ENCODE measurements at regions not wholly inside any gene's neighbourhood (a gene's known extent, or its start where the extent isn't known, plus 50 kb on each side); places are given as distances from the start of the nearest gene placed in this dataset.
"Not testable (repeated sequence)": the region's sequence is repeated elsewhere in the genome, so short reads cannot be mapped to it uniquely, and the experiment has no call there.

DNA sequence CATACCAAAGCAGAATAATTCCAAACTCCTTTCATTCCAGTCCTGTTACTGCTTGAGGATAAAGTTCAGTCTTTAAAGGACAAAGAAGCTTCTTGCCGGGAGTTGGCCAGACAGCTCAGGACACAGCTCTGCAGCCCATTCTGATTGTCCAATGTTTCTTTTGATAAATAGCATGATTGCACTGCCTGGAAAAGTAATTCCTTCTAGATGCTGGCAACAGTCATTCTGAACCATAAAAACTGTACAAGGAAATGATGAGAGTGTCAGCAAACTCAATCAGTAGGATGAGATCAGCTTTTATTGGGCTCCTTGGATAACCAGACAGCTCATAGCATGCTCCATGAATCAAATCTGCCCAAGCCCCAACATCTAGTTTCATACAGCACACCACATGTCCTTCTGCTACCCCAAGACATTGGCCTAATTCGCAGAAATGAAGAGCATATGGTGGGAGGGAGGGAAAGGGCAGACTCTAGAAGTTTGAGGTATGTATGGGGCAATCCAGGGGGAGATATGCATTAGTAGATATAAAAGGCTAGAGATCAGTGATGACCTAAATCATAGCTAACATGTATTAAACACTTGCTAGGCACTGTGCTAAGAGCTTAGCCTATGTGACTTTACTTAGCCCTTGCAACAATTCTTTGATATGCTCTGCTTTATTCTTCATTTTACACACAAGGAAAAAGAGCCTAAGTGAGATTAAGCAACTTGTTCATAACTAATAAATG lies 219.9 kb upstream of the NREP start:
- DNase-seq, result peak in 2 of 3 donors; percentile 39 to 71

DNA sequence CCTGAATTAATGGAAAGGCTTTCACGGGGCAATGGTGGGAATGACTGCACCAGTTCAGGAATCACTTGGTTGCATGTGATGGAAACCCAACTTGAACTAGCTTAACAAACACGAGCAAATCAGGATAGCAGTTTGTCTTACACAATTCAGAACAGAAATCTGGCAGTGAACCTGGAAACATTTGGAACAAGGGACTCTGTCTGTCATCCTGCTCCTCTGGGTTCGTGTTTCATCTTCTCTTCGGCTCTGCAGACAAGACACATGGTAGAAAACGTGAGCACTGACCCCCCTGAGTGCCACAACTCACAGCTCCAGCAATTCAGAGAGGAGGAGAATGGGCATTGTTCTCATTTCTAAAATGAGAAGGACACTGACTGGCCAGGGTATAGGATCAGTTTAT lies 218.1 kb upstream of the NREP start:
- peak; percentile 61 to 82 (median 63) for DNase-seq

DNA sequence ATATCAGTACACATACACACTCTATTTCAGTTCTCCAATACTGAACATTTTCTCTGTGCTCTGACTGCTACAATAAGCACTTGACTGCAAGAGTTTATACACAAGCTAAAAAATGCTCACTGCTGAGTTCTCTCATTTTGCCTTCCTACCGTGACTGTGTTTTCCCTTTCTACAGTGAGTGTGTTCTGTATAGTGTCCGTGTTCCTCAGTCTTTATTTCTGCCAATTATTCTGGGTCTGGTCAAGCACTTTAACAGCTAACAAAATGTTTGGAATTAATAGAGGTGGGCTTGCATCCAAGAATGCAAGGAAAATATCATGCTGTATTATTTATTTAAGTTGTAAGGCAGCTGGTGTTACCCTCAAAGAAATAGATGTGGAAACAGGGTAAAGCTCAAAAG lies 217.0 kb upstream of the NREP start:
- peak in 2 of 3 donors; percentile 51 to 84 for DNase-seq

DNA sequence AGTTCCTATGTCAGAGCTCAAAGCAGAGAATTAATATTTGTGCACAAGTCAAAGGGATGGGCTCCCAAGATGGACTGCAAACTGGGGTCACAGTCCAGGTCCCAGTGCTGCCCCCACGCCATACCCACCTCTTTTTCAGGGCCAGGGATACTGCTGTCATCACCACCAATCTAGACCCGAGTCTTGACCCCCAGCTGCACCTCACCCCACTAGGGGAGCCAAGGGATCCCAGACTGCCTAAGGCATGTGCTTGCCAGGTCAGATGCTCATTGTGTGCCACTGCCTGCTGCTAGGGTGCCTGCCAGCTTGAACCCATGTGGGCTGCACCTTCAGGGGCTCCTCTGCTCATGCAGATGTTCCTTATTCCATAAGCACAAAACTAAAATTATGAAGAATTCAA lies 215.6 kb upstream of the NREP start:
- no peak for DNase-seq

DNA sequence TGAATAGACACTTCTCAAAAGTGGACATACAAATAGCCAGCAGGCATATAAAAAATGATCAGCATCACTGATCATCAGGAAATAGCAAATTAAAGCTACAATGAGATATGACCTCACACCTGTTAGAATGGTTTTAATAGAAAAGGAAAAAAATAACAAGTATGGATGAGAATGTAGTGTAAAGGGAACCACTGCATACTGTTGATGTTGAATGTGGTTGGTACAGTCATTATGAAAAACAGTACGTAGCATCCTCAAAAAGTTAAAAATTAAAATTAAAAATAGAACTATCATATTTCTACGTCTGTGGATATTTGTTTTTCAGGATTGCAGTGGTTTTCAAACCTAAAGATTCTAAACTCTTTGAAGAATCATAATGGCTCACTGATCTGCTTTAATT lies 215.1 kb upstream of the NREP start:
- no peak for DNase-seq

DNA sequence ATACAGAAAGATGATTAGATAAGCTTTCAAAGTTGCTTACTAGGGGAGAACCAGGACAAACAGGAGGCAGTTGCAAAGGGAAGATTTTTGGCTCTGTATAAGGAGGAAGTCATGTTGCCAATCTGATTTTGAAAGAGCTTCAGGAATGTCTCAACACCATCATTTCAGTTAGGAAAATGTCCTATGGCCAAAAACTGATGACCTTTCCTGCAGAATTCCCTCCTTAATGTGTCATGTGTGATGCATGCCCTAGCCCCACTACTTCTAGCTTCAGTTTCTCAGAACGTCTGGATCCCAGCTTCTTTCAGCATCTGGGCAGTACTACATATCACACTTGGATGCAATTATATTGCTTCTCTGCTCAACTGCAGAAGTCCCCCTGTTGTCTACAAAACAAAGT lies 211.5 kb upstream of the NREP start:
- peak in 2 of 3 donors; percentile 58 to 83 for DNase-seq

DNA sequence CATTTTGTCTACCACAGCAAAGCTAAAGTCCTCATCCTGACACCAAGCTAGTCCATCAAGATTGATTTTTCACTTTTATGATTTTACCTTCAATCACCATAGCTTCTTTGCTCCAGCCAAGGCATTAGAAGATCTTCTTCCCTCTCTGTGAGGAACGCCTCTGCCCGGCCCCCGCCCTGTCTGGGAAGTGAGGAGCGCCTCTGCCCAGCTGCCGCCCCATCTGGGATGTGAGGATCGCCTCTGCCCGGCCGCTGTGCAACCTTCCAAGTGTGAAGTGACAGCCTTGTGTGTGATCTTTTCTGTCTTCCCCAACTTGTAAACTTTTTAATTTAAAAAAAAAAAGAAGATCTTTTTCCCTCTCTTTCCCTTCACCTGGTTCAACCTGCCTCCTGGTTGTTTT lies 210.5 kb upstream of the NREP start:
- DNase-seq, result no peak

DNA sequence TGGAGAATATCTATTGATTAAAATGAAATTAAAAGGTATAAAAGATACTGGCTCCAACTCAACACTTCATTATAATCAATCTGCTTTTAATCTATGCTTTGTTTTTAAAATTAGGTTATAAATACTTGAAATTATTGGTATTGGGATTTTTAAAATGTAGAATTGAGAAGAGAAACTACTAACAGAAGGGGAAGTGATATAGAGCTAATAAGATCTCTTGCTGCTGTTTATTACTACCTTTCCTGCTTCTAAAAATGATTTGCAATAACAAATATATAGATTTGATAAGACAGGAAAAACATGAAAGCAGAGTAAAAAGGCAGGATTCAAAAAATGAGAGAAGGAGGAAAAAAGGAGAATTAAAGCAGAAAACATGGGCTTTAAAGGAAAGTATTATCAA lies 209.3 kb upstream of the NREP start:
- DNase-seq, result no peak

DNA sequence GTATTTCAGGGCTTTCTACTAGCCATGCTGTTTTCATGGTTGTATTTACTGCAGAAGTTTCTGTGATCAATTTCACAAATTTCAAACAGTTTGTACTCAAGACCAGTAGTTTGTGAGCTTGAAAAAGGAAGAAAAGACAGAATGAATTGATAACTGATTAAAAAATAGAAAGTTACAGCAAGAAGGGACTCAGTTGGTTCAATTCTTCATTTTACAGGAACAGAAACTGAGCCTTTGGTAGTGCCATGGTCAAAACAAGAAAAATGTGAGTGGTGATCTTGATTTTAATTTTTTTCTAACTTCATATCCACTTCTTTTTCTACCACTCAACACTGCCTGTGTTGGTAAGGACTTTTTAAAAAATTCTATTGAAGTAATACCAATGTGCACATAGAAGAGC lies 206.6 kb upstream of the NREP start:
- no peak for DNase-seq

DNA sequence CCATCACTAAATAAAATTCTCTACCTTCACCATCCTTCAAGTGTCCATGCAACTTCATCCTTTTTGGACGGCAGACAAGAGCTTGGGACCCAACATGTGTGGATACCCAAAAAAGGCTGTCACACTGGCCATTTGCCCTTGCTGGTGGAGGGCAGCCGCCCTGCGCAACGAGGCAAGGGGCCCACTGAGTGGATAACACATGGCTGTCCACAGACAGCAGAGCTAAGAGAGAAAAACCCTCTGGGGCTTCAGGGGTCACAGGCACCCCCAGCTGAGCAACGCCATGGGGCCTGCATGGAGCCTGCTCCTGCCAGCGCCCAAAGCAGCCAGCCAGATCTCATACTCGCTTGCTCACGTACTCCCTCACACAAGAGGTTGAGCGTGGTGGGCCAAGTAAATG lies 205.9 kb upstream of the NREP start:
- no peak for DNase-seq

DNA sequence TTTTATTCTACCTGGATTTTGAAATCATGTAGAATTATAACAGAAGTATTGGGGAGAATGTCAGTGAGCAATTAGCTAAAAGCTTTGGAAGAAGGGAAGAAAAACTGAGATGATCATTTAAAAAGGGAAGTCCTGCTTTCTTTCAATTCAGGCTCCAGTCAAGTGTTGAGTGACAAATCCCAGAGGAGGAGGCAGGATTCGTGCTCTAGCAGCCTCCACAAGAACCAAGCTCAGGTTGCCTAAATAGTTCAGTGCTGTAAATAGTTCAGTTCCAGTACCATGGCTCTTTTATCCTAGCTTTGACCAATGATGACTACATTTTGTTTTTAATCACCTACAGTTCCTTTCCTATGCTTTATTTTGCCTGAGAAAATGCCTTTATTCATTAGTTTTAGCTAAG lies 204.9 kb upstream of the NREP start:
- no peak for DNase-seq

DNA sequence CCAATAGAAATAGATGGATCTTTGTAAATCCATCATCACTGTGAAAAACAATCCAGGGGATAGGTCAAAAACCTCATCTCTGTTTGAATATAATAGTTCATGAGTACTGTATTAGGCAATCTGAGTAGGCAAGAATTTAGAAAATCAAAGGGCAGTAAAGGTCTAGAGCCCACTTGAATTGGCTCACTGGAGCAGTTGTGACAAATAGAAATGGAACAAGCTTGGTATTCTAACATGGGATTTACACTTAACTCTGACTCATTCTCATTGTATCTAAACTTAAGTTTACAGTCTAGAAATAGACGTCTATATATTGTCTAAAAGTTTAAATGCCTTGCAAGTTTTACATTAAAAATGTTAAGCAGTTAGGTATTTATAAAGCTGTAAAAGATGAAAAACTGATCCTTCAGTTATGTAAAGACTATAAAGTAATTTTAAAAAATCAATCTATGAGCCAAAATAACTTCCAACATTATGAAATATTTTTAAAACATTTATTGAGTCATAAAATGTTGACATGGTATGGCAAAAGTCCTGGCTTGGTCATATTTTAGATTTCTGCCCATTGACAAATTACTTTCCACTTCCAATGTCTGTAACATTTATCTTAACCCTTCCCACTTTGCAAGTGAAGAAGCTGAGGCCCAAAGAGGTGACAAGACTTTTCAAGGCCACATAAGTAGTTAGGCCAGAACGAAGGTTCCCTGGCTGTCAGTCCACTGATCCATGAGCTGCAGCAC lies 203.7 kb upstream of the NREP start:
- no peak for DNase-seq

DNA sequence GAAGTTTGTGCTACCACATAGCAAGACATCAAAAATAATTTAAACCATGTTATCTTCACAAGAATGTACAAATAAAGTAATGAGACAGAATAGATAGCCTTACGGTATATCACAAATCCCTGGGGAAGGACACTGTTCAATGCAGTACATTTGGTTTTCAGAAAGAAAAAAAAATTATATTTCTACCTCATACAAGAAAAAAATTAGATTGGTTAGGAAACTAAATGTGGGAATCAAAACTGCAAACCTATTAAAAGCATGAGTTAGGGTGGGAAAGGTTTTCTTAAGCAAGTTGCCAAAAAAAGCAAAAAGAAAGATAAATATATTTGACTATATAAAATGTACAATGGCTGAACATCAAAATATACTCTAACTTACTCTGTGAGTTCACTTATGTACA lies 201.9 kb upstream of the NREP start:
- no peak for DNase-seq

DNA sequence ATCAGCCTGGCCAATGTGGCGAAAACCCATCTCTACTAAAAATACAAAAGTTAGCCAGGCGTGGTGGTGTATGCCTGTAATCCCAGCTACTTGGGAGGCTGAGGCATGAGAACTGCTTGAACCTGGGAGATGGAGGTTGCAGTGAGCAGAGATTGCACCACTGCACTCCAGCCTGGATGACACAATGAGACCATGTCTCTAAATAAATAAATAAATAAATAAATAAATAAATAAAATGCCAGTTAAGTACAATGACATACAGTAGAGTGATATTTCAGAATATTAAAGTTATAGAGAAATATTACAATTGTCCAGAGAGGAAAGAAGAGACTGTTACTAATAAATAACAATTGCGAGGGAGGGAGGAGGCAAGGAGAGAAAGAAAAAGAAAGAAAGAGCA lies 199.8 kb upstream of the NREP start:
- not testable (repeated sequence) for DNase-seq

DNA sequence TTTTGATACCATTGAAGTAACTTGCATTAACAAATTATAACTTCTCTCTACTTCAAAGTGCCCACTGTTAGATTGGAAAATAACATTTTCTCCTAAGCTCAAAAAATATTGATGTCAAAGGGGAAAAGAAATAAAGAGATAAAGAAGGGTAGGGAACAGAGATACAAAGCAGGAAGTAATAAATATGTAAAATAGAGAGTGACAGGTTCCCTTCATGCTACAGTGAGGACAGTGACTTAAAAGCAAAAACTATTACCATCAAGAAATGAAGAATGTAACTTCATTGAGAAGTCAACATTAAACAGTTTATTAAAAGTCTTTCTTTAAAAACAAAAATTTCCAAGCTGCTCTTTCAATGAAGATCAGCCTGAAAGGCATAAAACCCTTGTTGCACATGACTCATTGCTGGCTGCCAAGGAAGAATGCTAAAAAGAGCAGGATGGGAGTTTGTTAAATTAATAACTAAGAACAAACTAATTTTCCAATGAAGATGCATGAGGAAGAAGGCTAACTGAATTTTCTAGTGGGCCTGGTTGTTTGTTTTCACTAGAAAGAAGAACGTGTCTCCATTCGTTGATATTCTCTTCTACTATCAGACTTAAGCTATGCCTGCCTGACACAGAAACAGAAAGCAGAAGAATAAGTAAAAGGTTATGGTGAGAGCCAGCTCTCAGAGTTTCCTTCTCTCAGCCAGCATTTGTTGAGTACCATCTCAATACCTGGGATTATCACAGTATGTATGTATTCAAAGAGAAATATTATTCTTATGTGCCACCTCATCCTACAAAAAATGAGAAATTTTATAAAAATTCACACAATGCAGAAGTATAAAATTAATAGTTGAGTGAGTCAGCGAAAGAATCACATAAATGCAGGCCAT lies 197.8 kb upstream of the NREP start:
- DNase-seq, result no peak

DNA sequence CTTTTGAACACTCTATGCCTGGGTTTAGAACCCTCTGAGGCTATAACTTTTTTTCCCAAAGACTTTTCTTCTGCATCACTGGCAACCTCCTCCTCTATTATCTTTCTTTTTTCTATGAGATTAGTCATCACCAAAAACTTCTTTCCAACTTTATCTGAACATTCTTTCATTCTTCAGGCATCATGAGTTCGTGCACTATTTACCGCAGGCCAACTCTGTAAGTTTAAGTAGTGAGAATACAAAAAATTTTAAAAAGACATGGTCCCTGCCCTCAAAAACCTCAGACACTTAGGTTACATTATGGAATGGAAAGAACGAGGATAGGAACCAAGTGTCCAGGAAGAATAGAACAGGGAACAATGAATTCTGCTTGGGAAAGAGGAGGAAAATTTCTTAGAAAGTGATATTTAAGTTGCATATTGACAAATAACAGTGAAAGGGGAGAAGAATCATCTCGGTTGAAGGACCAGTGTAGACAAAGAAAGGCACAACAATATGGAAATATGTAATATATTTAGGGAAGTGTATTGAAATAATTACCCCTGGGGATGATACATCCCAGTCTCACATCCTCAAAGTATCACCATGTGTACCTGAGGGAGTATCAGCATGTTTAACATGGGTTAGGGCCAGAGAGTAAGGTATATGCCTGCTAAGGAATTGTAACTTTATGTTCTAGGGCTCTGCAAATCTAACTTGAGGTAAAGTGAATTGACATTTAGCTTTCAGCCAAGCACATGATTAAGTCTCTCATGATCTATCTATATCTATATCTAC lies 196.5 kb upstream of the NREP start:
- peak in 1 of 3 donors; percentile 69 for DNase-seq

DNA sequence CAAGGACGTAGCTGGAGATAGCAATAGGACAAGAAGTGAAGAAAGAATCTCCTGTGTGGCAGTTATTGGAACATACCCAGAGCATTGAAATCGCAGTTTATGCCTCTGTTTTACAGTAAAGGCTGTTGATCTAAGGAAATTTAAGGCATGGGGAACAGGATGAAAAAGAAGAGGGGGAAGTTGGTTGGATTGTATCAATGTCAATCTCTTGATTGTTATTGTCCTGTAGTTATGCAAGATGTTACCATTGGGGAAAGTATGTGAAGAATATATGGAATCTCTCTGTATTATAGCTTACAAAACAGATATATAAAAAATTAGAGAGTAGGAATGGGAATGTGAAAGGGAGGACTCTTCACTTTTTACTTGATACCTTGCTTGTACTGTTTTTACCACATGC lies 195.6 kb upstream of the NREP start:
- no peak for DNase-seq

DNA sequence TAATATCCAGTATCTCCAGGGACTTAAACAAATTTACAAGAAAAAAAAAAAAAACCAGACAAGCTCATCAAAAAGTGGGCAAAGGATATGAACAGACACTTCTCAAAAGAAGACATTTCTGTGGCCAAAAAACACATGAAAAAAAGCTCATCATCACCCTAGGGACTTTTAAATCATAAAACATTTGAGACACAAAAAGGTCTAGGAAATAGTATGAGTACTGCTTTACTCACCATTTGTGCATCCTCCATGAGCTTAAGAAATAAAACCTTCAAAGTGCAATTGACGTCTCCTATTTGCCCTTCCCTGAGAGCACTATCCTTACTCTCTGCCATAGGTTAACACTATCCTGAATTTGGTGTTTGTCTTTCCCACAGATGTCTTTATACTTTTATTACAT lies 193.7 kb upstream of the NREP start:
- peak in 1 of 3 donors; percentile 75 for DNase-seq

DNA sequence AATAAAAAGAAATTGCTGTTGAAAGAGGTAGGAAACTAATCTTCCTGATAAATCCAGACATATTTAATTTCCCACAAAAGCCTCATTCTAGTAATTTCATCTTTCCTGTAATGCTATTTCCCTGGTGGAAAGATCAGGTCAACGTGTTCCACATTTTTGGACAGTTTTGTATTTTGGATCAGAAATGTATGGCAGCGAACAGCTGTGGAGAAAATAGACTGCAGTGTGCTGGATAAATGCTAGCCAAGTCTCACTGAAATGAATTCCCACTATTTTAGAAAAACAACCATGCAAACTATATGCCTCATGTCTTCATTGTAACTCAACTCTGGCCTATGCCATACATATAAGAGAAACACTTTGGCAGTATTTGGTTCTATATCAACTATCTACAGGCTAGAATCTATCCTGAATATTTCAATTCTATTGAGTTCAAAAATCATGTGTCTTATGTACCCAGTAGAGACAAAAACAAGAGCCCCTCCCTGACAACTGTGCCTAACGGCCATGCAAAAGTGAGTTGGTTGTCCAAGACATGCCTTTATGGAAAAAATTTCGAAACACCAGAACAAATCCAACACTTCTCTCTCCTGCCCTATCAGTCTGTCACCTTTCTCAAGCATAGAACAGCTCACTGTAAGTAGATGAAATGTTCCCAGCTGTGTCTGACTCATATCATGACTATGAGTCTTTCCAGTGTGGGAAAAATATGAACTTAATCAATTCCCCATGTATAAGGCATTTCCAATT lies 191.3 kb upstream of the NREP start:
- DNase-seq, result peak; percentile 85 to 95 (median 92)

DNA sequence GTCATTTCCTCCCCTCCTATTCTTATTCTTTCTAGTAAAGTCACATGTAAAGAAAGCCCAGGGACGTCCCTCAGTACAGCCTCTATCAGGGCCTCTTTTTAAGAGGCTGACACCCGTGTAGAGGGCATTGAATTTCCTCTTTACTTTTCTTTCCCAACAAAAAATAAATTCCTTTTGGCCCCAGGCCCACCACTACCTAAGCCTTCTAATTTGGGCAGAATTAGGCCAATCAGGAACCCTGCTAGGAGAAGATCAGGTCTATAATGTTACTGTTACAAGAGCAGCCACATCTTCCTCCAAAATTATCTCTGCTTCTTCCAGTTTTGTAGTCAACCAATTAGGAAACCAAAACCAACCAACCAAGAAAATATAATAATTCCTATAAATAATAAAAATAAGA lies 189.6 kb upstream of the NREP start:
- DNase-seq, result no peak

DNA sequence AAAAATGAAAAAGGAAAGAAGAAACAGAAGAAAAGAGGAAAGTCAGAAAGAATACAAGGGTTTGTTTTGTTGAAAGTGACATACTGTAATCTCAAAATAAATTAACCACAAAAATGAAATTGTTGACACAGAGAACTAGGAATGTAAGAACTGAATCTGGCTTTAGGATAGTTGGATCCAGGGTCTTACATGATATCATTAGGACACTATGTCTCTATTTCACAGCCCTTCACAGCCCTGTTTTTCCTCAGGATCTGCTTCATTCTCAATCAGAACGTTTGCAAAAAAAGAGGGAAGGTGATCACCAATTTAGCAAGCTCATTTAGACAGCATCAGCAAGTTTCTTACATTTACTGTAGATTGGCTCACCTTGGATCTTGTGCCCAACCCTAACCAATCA lies 188.5 kb upstream of the NREP start:
- DNase-seq, result no peak

Data from muscle of back (tissue), 3 donors.